ENCODE measurements at regions not wholly inside any gene's neighbourhood (a gene's known extent, or its start where the extent isn't known, plus 50 kb on each side); places are given as distances from the start of the nearest gene placed in this dataset.

DNA sequence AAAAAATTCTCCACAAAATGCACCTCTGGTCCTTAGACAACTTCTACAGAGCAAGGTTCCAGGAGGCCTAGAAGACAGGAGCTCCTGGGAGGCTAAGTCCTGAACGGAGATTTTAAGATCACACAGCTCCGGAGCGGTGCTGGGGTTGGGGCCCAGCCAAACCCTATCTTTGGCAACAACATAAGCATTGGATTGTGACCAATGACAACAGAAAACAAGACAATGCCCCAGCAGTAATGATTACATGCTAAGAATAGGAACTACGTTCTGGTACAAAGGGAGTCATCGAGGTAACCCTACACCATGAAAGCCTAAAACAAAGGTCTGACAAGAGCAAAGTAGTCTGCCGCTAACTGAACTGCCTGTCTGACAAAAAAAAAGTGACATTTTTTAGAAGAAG lies 171.2 kb downstream of the CMPK2 start:
- H3K27ac ChIP-seq = no peak overlapping the region
- TF ChIP-seq ZFX (IDR thresholded peaks at IDR 0.05; ENCODE audit: borderline replicate concordance) (no peak), CTCF (IDR thresholded peaks at IDR 0.05) (no peak)

- no peak for TF ChIP-seq CTCF (IDR thresholded peaks at IDR 0.05)
- no peak for TF ChIP-seq ZFX (IDR thresholded peaks at IDR 0.05; ENCODE audit: borderline replicate concordance)
- H3K27ac ChIP-seq = no peak overlapping the region
Measured at GRCh38 chr2:6700335-6700734, 165.4 kb downstream of the CMPK2 start.

GRCh38 chr2:6704077-6704476 lies 161.6 kb downstream of the CMPK2 start:
- no peak overlapping the region for H3K27ac ChIP-seq
- no peak for TF ChIP-seq CTCF (IDR thresholded peaks at IDR 0.05)
- TF ChIP-seq ZFX (IDR thresholded peaks at IDR 0.05; ENCODE audit: borderline replicate concordance) = no peak

DNA sequence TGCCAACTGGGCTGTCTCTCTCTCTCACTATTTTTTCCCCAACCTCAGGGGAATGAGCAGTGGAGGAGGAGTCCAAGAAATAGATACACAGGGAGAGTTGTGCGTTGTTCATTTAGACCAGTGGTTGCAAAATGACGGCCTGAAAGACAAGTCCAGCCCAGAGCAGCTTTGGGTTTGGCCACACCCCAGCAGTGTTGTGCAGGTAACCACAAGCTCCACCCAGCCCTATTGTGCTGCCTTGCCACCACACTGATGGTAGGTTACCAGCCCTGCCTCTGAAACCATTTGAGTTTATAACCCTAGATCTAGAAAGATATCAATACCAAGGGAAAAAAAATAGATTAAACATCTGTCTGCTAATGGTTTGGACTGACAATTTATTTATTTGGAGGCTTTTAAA lies 144.3 kb downstream of the CMPK2 start:
- TF ChIP-seq ZFX (IDR thresholded peaks at IDR 0.05; ENCODE audit: borderline replicate concordance) (no peak), CTCF (IDR thresholded peaks at IDR 0.05) (no peak)
- no peak overlapping the region for H3K27ac ChIP-seq

DNA sequence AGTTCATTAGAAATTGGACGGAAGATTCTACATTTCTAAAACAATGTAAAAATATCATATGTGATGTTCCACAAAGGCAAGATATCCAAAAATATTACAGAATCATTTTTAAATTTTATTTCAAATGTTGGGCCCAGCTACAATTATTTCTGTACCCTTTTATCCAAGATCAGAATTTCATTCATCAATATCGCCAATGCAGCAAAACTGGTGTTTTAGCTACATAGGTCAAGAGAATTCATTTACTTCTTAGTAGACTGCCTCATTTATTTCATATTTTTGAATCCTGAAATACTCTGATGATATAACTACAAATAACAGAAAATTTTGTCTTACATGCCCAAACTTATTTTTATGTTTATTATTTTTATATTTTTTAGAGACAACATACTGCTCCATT lies 143.1 kb downstream of the CMPK2 start:
- TF ChIP-seq CTCF (IDR thresholded peaks at IDR 0.05) (no peak), ZFX (IDR thresholded peaks at IDR 0.05; ENCODE audit: borderline replicate concordance) (no peak)
- H3K27ac ChIP-seq = no peak overlapping the region

DNA sequence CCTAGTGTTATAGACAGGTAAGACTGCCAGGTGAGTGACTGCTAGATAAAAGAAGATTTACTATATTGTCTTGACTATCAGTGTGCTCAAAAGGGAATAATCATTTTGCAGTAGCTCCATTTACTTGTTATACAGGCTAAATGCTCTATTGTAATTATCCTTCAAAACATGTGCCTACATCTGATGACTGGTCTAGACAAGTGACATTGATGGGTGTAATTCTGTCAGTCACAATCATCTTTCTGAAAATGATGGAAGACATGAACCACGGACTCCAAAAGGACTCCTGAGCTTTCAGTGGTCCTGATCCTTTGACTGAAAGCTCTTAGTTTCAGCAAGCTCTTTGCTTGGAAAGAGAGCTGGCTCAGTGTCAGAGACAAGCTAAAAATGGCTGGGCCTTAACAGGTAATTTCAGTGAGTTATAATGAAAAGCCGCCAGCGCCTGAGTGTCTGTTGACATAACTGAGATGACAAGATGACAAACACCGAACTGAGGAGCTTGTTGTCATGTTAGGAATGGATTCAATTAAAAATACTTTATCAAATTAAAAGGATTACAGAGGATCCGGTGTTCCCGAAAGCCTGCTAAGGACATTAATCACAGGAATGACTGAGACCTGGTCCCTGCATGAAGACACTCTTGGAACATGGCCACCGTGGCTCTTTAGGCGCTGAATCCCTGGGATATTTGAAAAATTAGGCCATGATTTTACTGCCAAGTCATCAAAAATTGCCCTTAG lies 141.7 kb downstream of the CMPK2 start:
- TF ChIP-seq CTCF (IDR thresholded peaks at IDR 0.05) (no peak), ZFX (IDR thresholded peaks at IDR 0.05; ENCODE audit: borderline replicate concordance) (no peak)
- H3K27ac ChIP-seq = no peak overlapping the region

DNA sequence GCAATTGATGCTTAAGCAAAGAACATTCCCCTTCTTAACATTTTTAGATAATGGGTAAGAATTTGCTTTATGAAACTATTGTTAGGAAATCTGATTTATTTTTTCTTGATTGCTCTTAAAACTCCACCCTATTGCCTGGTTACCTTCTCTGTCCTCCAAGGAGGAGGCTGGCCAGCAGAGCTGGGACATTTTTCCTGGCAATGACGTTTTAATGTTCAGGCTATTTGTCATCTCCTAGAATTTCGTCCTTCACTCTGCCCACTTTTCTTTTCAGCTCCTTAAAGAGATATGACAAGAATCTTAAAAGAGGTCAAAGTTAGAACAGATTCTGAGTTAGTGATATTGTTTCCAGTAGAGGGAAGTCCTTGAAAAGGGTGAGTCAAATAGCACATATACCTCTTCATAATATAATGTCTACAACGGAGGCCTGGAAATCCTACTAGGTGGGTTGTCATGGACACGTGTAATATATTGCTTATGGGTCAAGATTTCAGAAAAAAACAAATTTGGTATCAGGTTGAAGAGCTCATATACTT lies 141.0 kb downstream of the CMPK2 start:
- no peak overlapping the region for H3K27ac ChIP-seq
- no peak for TF ChIP-seq ZFX (IDR thresholded peaks at IDR 0.05; ENCODE audit: borderline replicate concordance)
- no peak for TF ChIP-seq CTCF (IDR thresholded peaks at IDR 0.05)

Data from 22Rv1 (cell line).